Common myeloid progenitor, CD34-positive (primary cell): ENCODE measurements at regions not wholly inside any gene's neighbourhood (a gene's known extent, or its start where the extent isn't known, plus 50 kb on each side); places are given as distances from the start of the nearest gene placed in this dataset.

Source experiments
- CTCF ChIA-PET: fragments of 350-600 bp; sonication (Branson Sonifier 250); formaldehyde crosslinking; loops from one replicate; lab custom pipeline; 2021; ENCODE audit warnings: antibody characterized with exemption; lab: Charles Lee
- POLR2A ChIA-PET: fragments of 350-600 bp; sonication (Branson Sonifier 250); formaldehyde crosslinking; loops from one replicate; lab custom pipeline; 2021; ENCODE audit warnings: antibody characterized with exemption; lab: Charles Lee
- DNase-seq, 3 donors: peaks; one replicate each; pipeline versions ENCODE4 v3.0.0 to v3.0.0-alpha.2; 2013
- H3K27ac ChIP-seq, 2 experiments: 1 replicate in 1 of 2; 2 replicates in 1 of 2; pipeline ENCODE4 v1.7.0; 2013; ENCODE audit warnings: inconsistent platforms in 2 of 2, low read length in 2 of 2, mild to moderate bottlenecking in 2 of 2, low read depth in 1 of 2, moderate library complexity in 1 of 2; ENCODE audit not compliant: severe bottlenecking in 2 of 2, insufficient read depth in 1 of 2, poor library complexity in 1 of 2
- H3K27me3 ChIP-seq, 5 experiments: replicated peaks in 2 of 5; 1 replicate in 3 of 5; 2 replicates in 2 of 5; pipeline versions ENCODE4 v1.6.1 to v1.7.0; 2013; ENCODE audit warnings: low read length in 4 of 5, mild to moderate bottlenecking in 2 of 5, moderate library complexity in 2 of 5, inconsistent platforms in 1 of 5; ENCODE audit not compliant: insufficient read depth in 5 of 5, control insufficient read depth in 4 of 5
- H3K36me3 ChIP-seq, 4 experiments: 1 replicate in 2 of 4; 2 replicates in 2 of 4; pipeline versions ENCODE4 v1.6.1 to v1.7.0; 2013; ENCODE audit warnings: low read length in 3 of 4, control low read depth in 1 of 4, mild to moderate bottlenecking in 1 of 4; ENCODE audit not compliant: control insufficient read depth in 4 of 4, insufficient read depth in 4 of 4
- H3K4me1 ChIP-seq, 4 experiments: 1 replicate in 3 of 4; 2 replicates in 1 of 4; pipeline versions ENCODE4 v1.6.1 to v1.7.1; 2013; ENCODE audit warnings: low read length in 3 of 4, mild to moderate bottlenecking in 3 of 4, control low read depth in 1 of 4, inconsistent platforms in 1 of 4, moderate library complexity in 1 of 4; ENCODE audit not compliant: control insufficient read depth in 4 of 4, insufficient read depth in 4 of 4; ENCODE audit errors: control extremely low read depth in 1 of 4
- H3K4me3 ChIP-seq, 7 experiments: 1 replicate in 4 of 7; 2 replicates in 3 of 7; pipeline versions ENCODE4 v1.5.1 to v1.7.0; 2013; ENCODE audit warnings: mild to moderate bottlenecking in 7 of 7, low read length in 6 of 7, moderate library complexity in 6 of 7, inconsistent platforms in 2 of 7, low read depth in 2 of 7, control low read depth in 1 of 7; ENCODE audit not compliant: insufficient read depth in 4 of 7, control insufficient read depth in 1 of 7; ENCODE audit errors: extremely low read depth in 1 of 7
- H3K9me3 ChIP-seq, 5 experiments: 1 replicate in 4 of 5; 2 replicates in 1 of 5; pipeline versions ENCODE4 v1.6.1 to v1.7.1; 2013; ENCODE audit warnings: low read length in 4 of 5, mild to moderate bottlenecking in 2 of 5, inconsistent platforms in 1 of 5, low read depth in 1 of 5, moderate library complexity in 1 of 5; ENCODE audit not compliant: control insufficient read depth in 4 of 5, insufficient read depth in 2 of 5; ENCODE audit errors: control extremely low read depth in 1 of 5
- WGBS: methylation state at CpG from one replicate; pipeline ENCODE4 v1.1.5; 2013; ENCODE audit not compliant: insufficient coverage; 5-methylcytosine and 5-hydroxymethylcytosine counted together

DNA sequence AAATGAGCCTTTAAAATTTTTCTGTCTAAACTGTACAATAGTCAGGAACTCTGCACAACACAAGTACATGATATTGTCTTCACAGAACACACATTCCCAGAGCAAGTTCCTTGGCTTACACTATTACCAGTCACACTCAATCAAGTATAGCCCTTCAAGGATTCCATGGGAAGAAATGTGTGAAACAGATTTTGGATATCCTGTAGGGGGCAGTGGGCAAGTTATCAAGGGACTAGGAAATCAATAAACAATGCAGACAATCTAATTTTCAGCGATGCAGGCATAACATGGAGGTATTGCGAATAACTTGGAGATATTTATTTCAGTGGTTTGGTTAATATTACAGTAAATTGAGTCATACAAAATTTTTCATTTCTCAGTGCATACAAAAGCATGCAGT, 1171.5 kb upstream of the NUDT12 start:
- no peaks in the 10 kb centered on the region for H3K27me3 ChIP-seq
- no peak overlapping the region for H3K27ac ChIP-seq
- H3K36me3 ChIP-seq: no peaks in the 10 kb centered on the region
- DNase-seq: no peak
- WGBS: no CpG with 5 or more reads among the region's 2 CpGs
- no peak overlapping the region for H3K4me3 ChIP-seq
- CTCF ChIA-PET: no interaction called here
- H3K4me1 ChIP-seq: no peaks in the 10 kb centered on the region
- POLR2A ChIA-PET: no interaction called here
- no peaks in the 10 kb centered on the region for H3K9me3 ChIP-seq

DNA sequence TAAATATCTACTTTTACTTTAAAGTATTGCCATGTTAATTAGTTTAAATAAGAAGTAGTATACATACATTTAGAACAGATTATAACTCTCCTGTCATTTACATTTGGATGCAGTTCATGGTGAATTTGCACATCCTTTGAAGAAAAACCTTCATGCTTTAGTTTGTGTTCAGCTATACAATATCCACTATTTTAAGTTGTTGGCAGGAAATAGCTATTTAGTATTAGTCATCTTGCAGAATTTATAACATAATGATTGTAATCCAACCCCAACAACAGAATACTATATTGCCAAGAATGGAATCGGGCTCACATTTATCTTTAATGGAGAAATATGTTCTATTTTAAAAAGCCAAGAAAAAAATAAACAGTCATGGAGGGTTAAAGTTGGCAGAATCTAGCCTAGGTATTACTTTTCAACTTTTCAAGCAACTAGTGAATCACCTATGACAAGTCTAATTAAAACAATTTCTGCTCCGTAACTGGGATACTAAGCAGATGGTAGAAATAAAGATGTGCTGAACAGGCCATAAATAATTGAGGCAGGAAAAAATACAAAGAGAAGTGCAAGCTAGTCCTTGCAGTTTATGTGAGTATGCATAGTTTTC, 1170.6 kb upstream of the NUDT12 start:
- H3K4me1 ChIP-seq: no peaks in the 10 kb centered on the region
- no peak overlapping the region for H3K4me3 ChIP-seq
- ChIA-PET POLR2A (no interaction called here), CTCF (no interaction called here)
- no peaks in the 10 kb centered on the region for H3K36me3 ChIP-seq
- no peak for DNase-seq
- H3K9me3 ChIP-seq: no peaks in the 10 kb centered on the region
- H3K27ac ChIP-seq: no peak overlapping the region
- no CpG with 5 or more reads among the region's 2 CpGs for WGBS
- no peaks in the 10 kb centered on the region for H3K27me3 ChIP-seq

DNA sequence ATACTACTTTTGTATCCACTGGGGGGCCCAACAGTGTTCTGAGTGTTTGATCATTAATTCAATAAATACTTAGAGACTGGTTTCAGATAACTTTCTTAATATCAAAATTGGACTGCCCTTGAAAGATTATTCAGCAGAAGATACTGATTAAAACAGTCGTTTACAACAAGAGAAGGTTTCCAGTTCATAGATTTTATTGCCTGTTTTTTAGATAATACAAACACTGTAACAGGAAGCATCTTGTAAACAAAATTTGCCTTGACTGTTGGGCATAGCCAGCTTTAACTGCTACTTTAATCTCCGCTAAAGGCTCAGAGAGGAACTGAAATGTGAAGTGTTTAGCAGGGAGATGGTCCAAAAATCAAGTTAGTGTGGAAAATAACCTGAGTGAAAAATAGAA, 1168.7 kb upstream of the NUDT12 start:
- WGBS: 100% methylated on average over 1 of the region's 2 CpGs
- H3K9me3 ChIP-seq: no peaks in the 10 kb centered on the region
- DNase-seq: no peak
- H3K36me3 ChIP-seq: no peaks in the 10 kb centered on the region
- H3K4me1 ChIP-seq: no peaks in the 10 kb centered on the region
- H3K27ac ChIP-seq: no peak overlapping the region
- no peaks in the 10 kb centered on the region for H3K27me3 ChIP-seq
- H3K4me3 ChIP-seq: no peak overlapping the region
- CTCF ChIA-PET: no interaction called here
- POLR2A ChIA-PET: no interaction called here

DNA sequence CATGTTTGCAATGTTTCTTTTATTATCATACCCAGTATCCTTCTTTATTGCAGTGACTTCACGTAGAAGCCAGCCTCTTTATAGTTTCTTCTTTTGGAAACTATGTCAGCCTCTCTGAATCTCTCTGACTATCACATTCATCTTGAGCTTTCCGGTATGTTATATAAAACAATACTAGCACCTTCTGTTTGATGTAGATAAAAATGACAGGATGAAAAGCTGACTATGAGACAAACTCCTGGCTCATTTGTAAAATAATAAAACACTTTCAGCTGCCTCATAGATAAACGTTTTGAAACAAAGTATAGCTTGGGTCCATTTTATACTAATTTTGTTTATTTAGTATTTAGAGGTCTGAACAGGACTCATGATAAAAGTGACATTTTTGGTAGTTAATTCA, 1145.4 kb upstream of the NUDT12 start:
- no peak for DNase-seq
- Histone ChIP-seq H3K4me3 (no peak overlapping the region), H3K4me1 (no peaks in the 10 kb centered on the region), H3K9me3 (no peaks in the 10 kb centered on the region), H3K27me3 (no peaks in the 10 kb centered on the region), H3K27ac (no peak overlapping the region), H3K36me3 (no peaks in the 10 kb centered on the region)
- WGBS: no CpG with 5 or more reads among the region's 3 CpGs
- CTCF ChIA-PET: interaction anchor here (1.0 kb wide), 1 partner anchor 9 kb away, joined by 3 read pairs; no protein-coding TSS in a partner anchor
- POLR2A ChIA-PET: no interaction called here

DNA sequence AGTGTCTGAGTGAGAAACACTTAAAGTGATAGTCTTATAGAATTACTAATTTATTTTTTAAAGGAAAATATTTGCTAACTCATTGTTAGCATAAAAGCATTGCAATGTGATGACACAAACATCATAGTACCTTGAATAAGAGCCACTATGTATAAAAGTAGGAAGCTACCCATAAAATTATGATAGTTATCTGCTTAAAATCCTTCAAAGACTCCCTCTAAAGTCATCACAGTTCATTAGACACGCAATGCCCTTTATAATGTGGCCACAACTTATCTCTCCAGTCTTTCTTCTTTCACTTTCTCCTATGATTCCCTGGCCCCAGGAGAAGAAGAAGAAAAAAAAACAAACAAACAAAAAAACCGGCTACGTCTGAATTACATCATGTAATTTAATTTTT, 1144.0 kb upstream of the NUDT12 start:
- no peaks in the 10 kb centered on the region for H3K27me3 ChIP-seq
- 100% methylated on average over 1 of the region's 3 CpGs for WGBS
- H3K27ac ChIP-seq: no peak overlapping the region
- H3K36me3 ChIP-seq: no peaks in the 10 kb centered on the region
- ChIA-PET CTCF (no interaction called here), POLR2A (no interaction called here)
- no peak for DNase-seq
- H3K4me3 ChIP-seq: no peak overlapping the region
- no peaks in the 10 kb centered on the region for H3K9me3 ChIP-seq
- no peaks in the 10 kb centered on the region for H3K4me1 ChIP-seq

DNA sequence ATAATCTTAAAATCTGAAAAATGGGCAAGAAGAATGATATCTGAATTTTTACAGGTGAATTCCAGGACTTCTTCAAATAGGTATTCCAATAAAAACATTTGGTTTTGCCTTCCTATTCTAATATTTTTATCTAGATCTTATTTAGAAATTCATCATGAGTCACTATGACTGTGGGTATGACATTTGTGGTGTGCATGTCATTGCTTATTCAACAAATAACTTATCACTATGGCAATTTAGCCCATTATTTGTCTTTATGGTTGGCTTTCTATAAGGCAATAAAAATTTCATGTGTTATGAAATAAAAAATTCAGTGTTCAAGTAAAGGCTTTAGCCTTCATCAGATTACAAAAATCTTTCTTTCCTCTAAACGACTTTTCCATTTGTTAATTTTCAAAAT, 1139.6 kb upstream of the NUDT12 start:
- H3K4me3 ChIP-seq: no peak overlapping the region
- no CpG with 5 or more reads among the region's 1 CpG for WGBS
- DNase-seq: no peak
- no peaks in the 10 kb centered on the region for H3K36me3 ChIP-seq
- H3K4me1 ChIP-seq: no peaks in the 10 kb centered on the region
- H3K9me3 ChIP-seq: peaks cover 0 to 11% (median 8%) of the 10 kb centered on the region in 5 experiments
- no peaks in the 10 kb centered on the region for H3K27me3 ChIP-seq
- ChIA-PET POLR2A (no interaction called here), CTCF (no interaction called here)
- no peak overlapping the region for H3K27ac ChIP-seq

DNA sequence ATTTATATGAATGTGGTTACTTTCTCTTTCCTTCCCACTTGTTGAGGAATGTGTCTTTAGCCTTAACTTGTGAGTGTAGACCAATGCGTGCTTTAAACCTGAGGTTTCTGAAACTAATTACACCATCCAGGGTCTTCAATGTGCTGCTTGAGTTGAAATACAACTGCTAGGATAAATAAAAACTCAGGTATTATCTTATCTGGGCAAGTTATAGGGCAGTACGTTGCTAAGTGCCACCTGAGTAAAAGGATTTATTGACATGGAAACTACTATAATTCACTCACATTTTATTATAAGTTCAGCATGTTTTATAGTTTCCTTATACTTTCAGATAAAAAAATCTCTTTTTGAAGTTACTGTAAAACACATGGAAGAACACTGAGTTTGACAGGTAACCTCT, 1136.8 kb upstream of the NUDT12 start:
- no peak for DNase-seq
- no peak overlapping the region for H3K27ac ChIP-seq
- H3K4me3 ChIP-seq: no peak overlapping the region
- H3K9me3 ChIP-seq: peaks cover 0 to 11% (median 8%) of the 10 kb centered on the region in 5 experiments
- ChIA-PET CTCF (no interaction called here), POLR2A (no interaction called here)
- H3K4me1 ChIP-seq: no peaks in the 10 kb centered on the region
- no peaks in the 10 kb centered on the region for H3K27me3 ChIP-seq
- WGBS: no CpG with 5 or more reads among the region's 2 CpGs
- H3K36me3 ChIP-seq: no peaks in the 10 kb centered on the region
